ENCODE measurements at regions not wholly inside any gene's neighbourhood (a gene's known extent, or its start where the extent isn't known, plus 50 kb on each side); places are given as distances from the start of the nearest gene placed in this dataset.

DNA sequence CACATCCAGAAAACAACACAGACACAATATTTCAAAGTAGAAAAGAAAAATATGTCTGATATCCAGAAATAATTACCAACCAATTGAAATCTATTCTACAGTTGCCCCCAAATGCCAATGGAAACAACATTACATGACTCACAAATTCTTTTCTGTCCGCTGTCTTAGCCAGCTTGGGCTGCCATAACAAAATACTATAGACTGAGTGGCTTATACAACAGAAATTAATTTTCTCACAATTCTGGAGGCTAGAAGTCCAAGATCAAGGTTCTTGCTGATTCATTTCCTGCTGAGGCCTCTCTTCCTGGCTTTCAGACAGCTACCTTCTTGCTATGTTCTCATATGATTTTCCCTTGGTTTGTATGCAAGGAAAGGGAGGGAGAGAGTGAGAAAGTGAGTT, 698.1 kb downstream of the DHX35 start (continued):
- TF ChIP-seq TCF12 (IDR thresholded peaks at IDR 0.05; ENCODE audit: low read depth, low read length) (no peak), RXRA (IDR thresholded peaks at IDR 0.05; ENCODE audit: insufficient read depth, low read depth, low read length) (no peak), CEBPB (IDR thresholded peaks at IDR 0.05; ENCODE audit: low read depth, low read length) (no peak), JUND (IDR thresholded peaks at IDR 0.05; ENCODE audit: low read length) (no peak), SAP30 (IDR thresholded peaks at IDR 0.05; ENCODE audit: insufficient read depth, insufficient replicate concordance, low read length) (no peak), POLR2A (IDR thresholded peaks at IDR 0.05; ENCODE audit: control extremely low read depth in 1 of 2, low read depth in 2 of 2, low read length in 2 of 2) (no peak)
